ENCODE measurements at regions not wholly inside any gene's neighbourhood (a gene's known extent, or its start where the extent isn't known, plus 50 kb on each side); places are given as distances from the start of the nearest gene placed in this dataset.

DNA sequence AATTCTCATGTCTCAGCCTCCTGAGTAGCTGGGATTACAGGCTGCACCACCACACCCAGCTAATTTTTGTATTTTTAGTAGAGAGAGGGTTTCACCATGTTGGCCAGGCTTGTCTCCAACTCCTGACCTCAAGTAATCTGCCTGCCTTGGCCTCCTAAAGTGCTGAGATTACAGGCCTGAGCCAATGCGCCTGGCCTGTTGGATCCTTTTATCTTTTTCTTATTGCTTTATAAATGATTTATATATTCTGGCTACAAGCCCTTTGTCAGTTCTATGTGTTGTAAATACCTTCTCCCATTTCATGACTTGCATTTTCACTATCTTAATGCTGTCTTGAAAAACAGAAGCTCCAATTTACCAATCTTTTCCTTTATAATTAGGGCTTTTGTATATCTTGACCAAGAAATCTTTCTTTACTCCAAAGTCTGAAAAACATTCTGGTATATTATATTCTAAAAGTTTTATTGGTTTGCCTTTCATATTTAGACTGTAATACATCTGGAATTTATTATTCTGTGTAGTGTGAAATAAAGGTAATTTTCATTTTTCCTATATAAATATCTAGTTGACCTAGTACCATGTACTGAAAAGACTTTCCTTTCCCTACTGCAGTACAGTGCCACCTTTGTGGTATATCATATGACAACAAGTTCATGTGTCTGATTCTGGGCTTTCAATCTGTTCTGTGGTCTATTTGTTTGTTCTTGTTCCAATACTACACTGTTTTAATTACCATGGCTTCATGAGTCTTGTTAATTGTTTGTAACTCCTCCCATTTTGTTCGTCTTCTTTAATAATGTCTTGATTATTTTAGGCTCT is 52.9 kb upstream of the RNU6-1 start:
- H3K9me3 ChIP-seq (ENCODE audit: control insufficient read depth, insufficient read depth, low read depth, low read length) = no peaks in the 10 kb centered on the region
- POLR2A ChIA-PET = interaction anchor here (0.7 to 1.1 kb wide), 2 partner anchors 76 to 234 kb away, joined by 3 to 12 read pairs; no protein-coding TSS in a partner anchor
- CTCF ChIA-PET = interaction anchor here (0.6 to 0.7 kb wide), 2 partner anchors 13 to 222 kb away, joined by 3 read pairs; no protein-coding TSS in a partner anchor
- H3K4me1 ChIP-seq (ENCODE audit: control insufficient read depth, insufficient read depth, low read length) = no peaks in the 10 kb centered on the region
- H3K36me3 ChIP-seq (ENCODE audit: control insufficient read depth in 2 of 2, insufficient read depth in 1 of 2, low read length in 2 of 2) = no peaks in the 10 kb centered on the region
- no peak for TF ChIP-seq HOXA7 (CRISPR knock-in tag; IDR thresholded peaks at IDR 0.05; ENCODE audit: borderline replicate concordance)
- no peak overlapping the region for H3K27ac ChIP-seq (ENCODE audit: extremely low read depth, low read depth, low read length)
- H3K4me3 ChIP-seq (ENCODE audit: low read depth, low read length) = no peak overlapping the region

GRCh38 chr15:67895237-67895636 is 55.4 kb upstream of the RNU6-1 start:
- Histone ChIP-seq H3K27ac (ENCODE audit: extremely low read depth, low read depth, low read length) (no peak overlapping the region), H3K4me3 (ENCODE audit: low read depth, low read length) (no peak overlapping the region), H3K9me3 (ENCODE audit: control insufficient read depth, insufficient read depth, low read depth, low read length) (no peaks in the 10 kb centered on the region), H3K36me3 (ENCODE audit: control insufficient read depth in 2 of 2, insufficient read depth in 1 of 2, low read length in 2 of 2) (no peaks in the 10 kb centered on the region), H3K4me1 (ENCODE audit: control insufficient read depth, insufficient read depth, low read length) (no peaks in the 10 kb centered on the region)
- ChIA-PET CTCF (interaction anchor here (1.5 kb wide), 1 partner anchor 32 kb away, joined by 4 read pairs; no protein-coding TSS in a partner anchor), POLR2A (no interaction called here)
- TF ChIP-seq ZNF148 (tag by site-specific recombination; IDR thresholded peaks at IDR 0.05; ENCODE audit: borderline replicate concordance) = no peak
- TF ChIP-seq ZNF555 (tag by site-specific recombination; conservative IDR thresholded peaks at IDR 0.05) = no peak
- no peak for TF ChIP-seq ZNF639 (tag by site-specific recombination; IDR thresholded peaks at IDR 0.05)
- no peak for TF ChIP-seq ZNF266 (tag by site-specific recombination; IDR thresholded peaks at IDR 0.05; ENCODE audit: low read depth)
- peak; percentile 71 for TF ChIP-seq SETDB1 (IDR thresholded peaks at IDR 0.05; ENCODE audit: insufficient read length, low read length)
- TF ChIP-seq BCL11B (tag by site-specific recombination; IDR thresholded peaks at IDR 0.05; ENCODE audit: low read depth) = no peak

DNA sequence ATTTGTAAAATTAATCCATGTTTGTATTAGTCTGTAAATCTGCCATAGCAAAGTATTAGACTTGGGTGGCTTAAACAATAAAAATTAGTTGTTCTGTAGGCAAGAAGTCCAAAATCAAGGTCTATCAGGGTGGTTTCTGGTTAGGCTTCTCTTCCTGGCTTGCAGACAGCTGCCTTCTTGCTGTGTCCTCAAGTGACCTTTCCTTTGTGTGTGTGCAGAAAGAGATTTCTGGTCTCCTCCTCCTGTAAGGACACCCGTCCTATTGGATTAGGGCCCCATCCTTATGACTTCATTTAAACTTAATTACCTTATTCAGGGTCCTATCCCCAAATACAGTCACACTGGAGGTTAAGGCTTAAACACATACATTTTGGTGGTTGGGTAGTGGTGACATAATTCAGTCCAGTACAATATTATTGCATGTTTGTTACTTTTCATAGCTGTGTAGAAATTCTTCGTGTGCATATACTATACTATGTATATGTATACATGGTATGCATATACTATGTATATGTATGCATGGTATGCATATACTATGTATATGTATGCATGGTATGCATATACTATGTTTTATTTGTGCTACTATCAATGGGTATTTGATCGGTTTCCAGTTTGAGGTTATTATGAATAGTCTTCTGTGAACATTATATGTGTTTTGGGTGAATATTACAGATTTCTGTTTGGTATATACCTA is 57.9 kb upstream of the RNU6-1 start:
- Histone ChIP-seq H3K4me1 (ENCODE audit: control insufficient read depth, insufficient read depth, low read length) (no peaks in the 10 kb centered on the region), H3K27ac (ENCODE audit: extremely low read depth, low read depth, low read length) (no peak overlapping the region), H3K36me3 (ENCODE audit: control insufficient read depth in 2 of 2, insufficient read depth in 1 of 2, low read length in 2 of 2) (no peaks in the 10 kb centered on the region), H3K4me3 (ENCODE audit: low read depth, low read length) (no peak overlapping the region), H3K9me3 (ENCODE audit: control insufficient read depth, insufficient read depth, low read depth, low read length) (no peaks in the 10 kb centered on the region)
- CTCF ChIA-PET = no interaction called here
- POLR2A ChIA-PET = no interaction called here
- TF ChIP-seq ZNF175 (tag by site-specific recombination; IDR thresholded peaks at IDR 0.05) (no peak), ZNF223 (tag by site-specific recombination; IDR thresholded peaks at IDR 0.05) (no peak), ZNF114 (tag by site-specific recombination; IDR thresholded peaks at IDR 0.05) (no peak), ZNF121 (tag by site-specific recombination; IDR thresholded peaks at IDR 0.05) (no peak), SETDB1 (IDR thresholded peaks at IDR 0.05; ENCODE audit: insufficient read length, low read length) (no peak), RBAK (tag by site-specific recombination; IDR thresholded peaks at IDR 0.05) (no peak), ZNF202 (tag by site-specific recombination; IDR thresholded peaks at IDR 0.05; ENCODE audit: borderline replicate concordance) (no peak), ZNF473 (tag by site-specific recombination; IDR thresholded peaks at IDR 0.05) (no peak), ZNF692 (tag by site-specific recombination; IDR thresholded peaks at IDR 0.05) (no peak)
- TF ChIP-seq, protein P1, sequence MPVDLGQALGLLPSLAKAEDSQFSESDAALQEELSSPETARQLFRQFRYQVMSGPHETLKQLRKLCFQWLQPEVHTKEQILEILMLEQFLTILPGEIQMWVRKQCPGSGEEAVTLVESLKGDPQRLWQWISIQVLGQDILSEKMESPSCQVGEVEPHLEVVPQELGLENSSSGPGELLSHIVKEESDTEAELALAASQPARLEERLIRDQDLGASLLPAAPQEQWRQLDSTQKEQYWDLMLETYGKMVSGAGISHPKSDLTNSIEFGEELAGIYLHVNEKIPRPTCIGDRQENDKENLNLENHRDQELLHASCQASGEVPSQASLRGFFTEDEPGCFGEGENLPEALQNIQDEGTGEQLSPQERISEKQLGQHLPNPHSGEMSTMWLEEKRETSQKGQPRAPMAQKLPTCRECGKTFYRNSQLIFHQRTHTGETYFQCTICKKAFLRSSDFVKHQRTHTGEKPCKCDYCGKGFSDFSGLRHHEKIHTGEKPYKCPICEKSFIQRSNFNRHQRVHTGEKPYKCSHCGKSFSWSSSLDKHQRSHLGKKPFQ (tag by site-specific recombination; IDR thresholded peaks at IDR 0.05) = no peak

All from HEK293 (cell line).